ENCODE measurements at regions not wholly inside any gene's neighbourhood (a gene's known extent, or its start where the extent isn't known, plus 50 kb on each side); places are given as distances from the start of the nearest gene placed in this dataset.

GRCh38 chr7:95676691-95677090 is 80.4 kb upstream of the PDK4 start:
- in situ Hi-C loops (cut with MboI; ENCODE audit: low sequenced_read_pairs) (no loop called here), intact Hi-C loops (cut with micrococcal nuclease) (no loop called here), dilution Hi-C loops (cut with HindIII; ENCODE audit: low sequenced_read_pairs, unreplicated experiment) (loop anchor here (25.0 kb wide), 1 partner anchor 164 kb away; no protein-coding TSS in a partner anchor)
- ATAC-seq (ENCODE audit: low read depth) (no peak), DNase-seq (no peak)
- ChIA-PET CTCF (interaction anchor here (1.5 kb wide), 1 partner anchor 9 kb away, joined by 4 read pairs; no protein-coding TSS in a partner anchor), POLR2A (ENCODE audit: unreplicated experiment) (no interaction called here)
- Histone ChIP-seq H2AK5ac (ENCODE audit: low read depth, low read length) (no peak overlapping the region), H3K4me2 (ENCODE audit: low read depth, low read length) (no peak overlapping the region), H3K4me3 (ENCODE audit: insufficient read depth, low read depth, low read length) (no peak overlapping the region), H2BK5ac (ENCODE audit: low read depth, low read length, poor library complexity, severe bottlenecking) (no peak overlapping the region), H3K14ac (replicated peaks; ENCODE audit: low read depth, low read length) (no peak overlapping the region), H2BK15ac (ENCODE audit: low read depth, low read length) (no peak overlapping the region), H3K23ac (ENCODE audit: low read depth, low read length) (no peak overlapping the region), H4K20me1 (ENCODE audit: insufficient read depth, low read length) (no peaks in the 10 kb centered on the region), H3K36me3 (ENCODE audit: control insufficient read depth, insufficient read depth, low read length) (no peaks in the 10 kb centered on the region), H4K91ac (ENCODE audit: insufficient read depth, low read depth, low read length) (no peak overlapping the region), H4K8ac (ENCODE audit: low read depth in 2 of 2, low read length in 2 of 2) (no peak overlapping the region), H3K18ac (ENCODE audit: low read depth, low read length) (no peak overlapping the region), H3K79me1 (ENCODE audit: low read depth in 1 of 2, low read length in 2 of 2) (no peaks in the 10 kb centered on the region), H3K9me3 (ENCODE audit: control insufficient read depth, insufficient read depth, low read length) (no peaks in the 10 kb centered on the region), H3K9ac (ENCODE audit: low read depth, low read length) (no peak overlapping the region), H2BK120ac (ENCODE audit: low read depth, low read length) (no peak overlapping the region), H3K56ac (ENCODE audit: extremely low read depth, insufficient read depth, low read length) (no peak overlapping the region), H3K9me1 (ENCODE audit: insufficient read depth, low read length) (no peaks in the 10 kb centered on the region), H3K4me1 (ENCODE audit: control insufficient read depth, insufficient read depth, low read length) (no peaks in the 10 kb centered on the region), H3K4ac (ENCODE audit: low read depth, low read length) (no peak overlapping the region), H3K27ac (ENCODE audit: insufficient read depth, low read length) (no peak overlapping the region), H2AFZ (replicated peaks; ENCODE audit: low read length, poor library complexity) (no peak overlapping the region), H3K27me3 (ENCODE audit: control insufficient read depth, insufficient read depth, low read length) (no peaks in the 10 kb centered on the region; the same call in 1 of the 2 replicates), H4K5ac (ENCODE audit: low read depth, low read length) (no peak overlapping the region), H2BK20ac (ENCODE audit: low read depth, low read length) (no peak overlapping the region), H2AK9ac (replicated peaks; ENCODE audit: low read depth, low read length, poor library complexity) (no peak overlapping the region)
- BruUV-seq (replicated peaks), result no TSS peak
- TF ChIP-seq FOS (IDR thresholded peaks at IDR 0.05; ENCODE audit: low read depth, low read length), result no peak
- TF ChIP-seq NFE2L2 (IDR thresholded peaks at IDR 0.05; ENCODE audit: low read depth, low read length), result no peak
- TF ChIP-seq ELK1 (IDR thresholded peaks at IDR 0.05; ENCODE audit: borderline replicate concordance, low read depth, low read length), result no peak
- TF ChIP-seq MXI1 (IDR thresholded peaks at IDR 0.05; ENCODE audit: borderline replicate concordance, low read depth, low read length), result no peak
- no peak for TF ChIP-seq RFX5 (IDR thresholded peaks at IDR 0.05; ENCODE audit: low read depth, low read length)
- TF ChIP-seq CEBPB (IDR thresholded peaks at IDR 0.05; ENCODE audit: low read depth, low read length), result no peak
- WGBS, 2 experiments (ENCODE audit: extremely low coverage in 2 of 2, insufficient read length in 1 of 2), result no CpG with 5 or more reads among the region's 3 CpGs
